ENCODE measurements at regions not wholly inside any gene's neighbourhood (a gene's known extent, or its start where the extent isn't known, plus 50 kb on each side); places are given as distances from the start of the nearest gene placed in this dataset.
"Not testable (repeated sequence)": the region's sequence is repeated elsewhere in the genome, so short reads cannot be mapped to it uniquely, and the experiment has no call there.

GRCh38 chr21:18832950-18833349 is 429.4 kb upstream of the TMPRSS15 start:
- no peak for DNase-seq

GRCh38 chr21:18834121-18834520 is 430.5 kb upstream of the TMPRSS15 start:
- DNase-seq, result not testable (repeated sequence)

- no peak for DNase-seq
These were observed 436.7 kb upstream of the TMPRSS15 start for GRCh38 chr21:18840239-18840638.

- not testable (repeated sequence) for DNase-seq
These were observed 454.0 kb upstream of the TMPRSS15 start for GRCh38 chr21:18857606-18858005.

- no peak for DNase-seq
These were observed 465.5 kb upstream of the TMPRSS15 start for GRCh38 chr21:18869104-18869503.

GRCh38 chr21:18877917-18878316 is 474.3 kb upstream of the TMPRSS15 start:
- DNase-seq, result no peak

GRCh38 chr21:18887922-18888602 is 484.5 kb upstream of the TMPRSS15 start:
- no peak for DNase-seq

- no peak for DNase-seq
These were observed 489.8 kb upstream of the TMPRSS15 start for GRCh38 chr21:18893406-18893805.

- no peak for DNase-seq
These were observed 490.8 kb upstream of the TMPRSS15 start for GRCh38 chr21:18894387-18894786.

GRCh38 chr21:18899261-18899660 is 495.7 kb upstream of the TMPRSS15 start:
- DNase-seq, result no peak

GRCh38 chr21:18902660-18903059 is 499.1 kb upstream of the TMPRSS15 start:
- DNase-seq, result no peak

- DNase-seq, result no peak
These were observed 503.5 kb upstream of the TMPRSS15 start for GRCh38 chr21:18907076-18907475.

GRCh38 chr21:18908641-18909040 is 505.1 kb upstream of the TMPRSS15 start:
- no peak for DNase-seq

GRCh38 chr21:18913914-18914313 is 510.3 kb upstream of the TMPRSS15 start:
- no peak for DNase-seq

GRCh38 chr21:18914570-18914969 is 511.0 kb upstream of the TMPRSS15 start:
- no peak for DNase-seq

GRCh38 chr21:18917622-18918021 is 514.0 kb upstream of the TMPRSS15 start:
- no peak for DNase-seq

- DNase-seq, result no peak
These were observed 527.7 kb upstream of the TMPRSS15 start for GRCh38 chr21:18931237-18931636.

- DNase-seq, result no peak
These were observed 533.8 kb upstream of the TMPRSS15 start for GRCh38 chr21:18937337-18937736.

GRCh38 chr21:18940791-18941190 is 537.2 kb upstream of the TMPRSS15 start:
- no peak for DNase-seq

- DNase-seq, result no peak
These were observed 546.6 kb upstream of the TMPRSS15 start for GRCh38 chr21:18950045-18950740.

- no peak for DNase-seq
These were observed 547.9 kb upstream of the TMPRSS15 start for GRCh38 chr21:18951271-18952038.

GRCh38 chr21:18954441-18954844 is 550.9 kb upstream of the TMPRSS15 start:
- DNase-seq, result no peak

GRCh38 chr21:18959817-18960216 is 556.2 kb upstream of the TMPRSS15 start:
- DNase-seq, result no peak

GRCh38 chr21:18960306-18960705 is 556.7 kb upstream of the TMPRSS15 start:
- no peak for DNase-seq
